ENCODE measurements at regions not wholly inside any gene's neighbourhood (a gene's known extent, or its start where the extent isn't known, plus 50 kb on each side); places are given as distances from the start of the nearest gene placed in this dataset.

- no peak for TF ChIP-seq CTCF (IDR thresholded peaks at IDR 0.05; ENCODE audit: borderline replicate concordance, extremely low read depth, low read length, poor library complexity, severe bottlenecking)
- no peak for TF ChIP-seq EZH2 (IDR thresholded peaks at IDR 0.05; ENCODE audit: borderline replicate concordance, low read depth, low read length, severe bottlenecking)
Measured at GRCh38 chr7:33792041-33792440, 113.3 kb upstream of the BMPER start.
